Right cardiac atrium (tissue), 5 donors: ENCODE measurements at regions not wholly inside any gene's neighbourhood (a gene's known extent, or its start where the extent isn't known, plus 50 kb on each side); places are given as distances from the start of the nearest gene placed in this dataset.
A peak's percentile ranks its signal among the peaks of the same experiment; 100 is the strongest.
"Not testable (repeated sequence)": the region's sequence is repeated elsewhere in the genome, so short reads cannot be mapped to it uniquely, and the experiment has no call there.

Experiments
- ATAC-seq, 2 donors: fragments of 200-7000 bp; cut with Tn5 transposase; one replicate each; pipeline versions ENCODE4 v1.8.0 to v1.9.1; 2020; ENCODE audit warnings: moderate library complexity in 2 of 2, mild to moderate bottlenecking in 1 of 2
- DNase-seq, 3 donors: peaks; one replicate each; pipeline ENCODE4 v3.0.0-alpha.2; 2020
- H3K27ac ChIP-seq: one replicate; pipeline ENCODE4 v1.5.1; 2013; ENCODE audit warnings: mild to moderate bottlenecking, low read length, control low read depth, moderate library complexity
- H3K27me3 ChIP-seq: one replicate; pipeline ENCODE4 v1.6.1; 2013; ENCODE audit not compliant: control insufficient read depth, insufficient read depth
- H3K4me1 ChIP-seq: one replicate; pipeline ENCODE4 v1.6.1; 2013; ENCODE audit warnings: low read length; ENCODE audit not compliant: control insufficient read depth, insufficient read depth
- H3K4me3 ChIP-seq: one replicate; pipeline ENCODE4 v1.5.1; 2013; ENCODE audit warnings: low read length, control low read depth
- H3K9me3 ChIP-seq: one replicate; pipeline ENCODE4 v1.6.1; 2013; ENCODE audit warnings: low read length; ENCODE audit not compliant: control insufficient read depth
- WGBS: extraction: QIAGEN DNeasy Blood & Tissue Kit; methylation state at CpG from one replicate; pipeline ENCODE4 v1.1.7; 2013; 5-methylcytosine and 5-hydroxymethylcytosine counted together
- intact Hi-C, 4 donors: fragments of 100-400 bp; cut with DNase I; formaldehyde crosslinking; loops; one replicate each; pipeline versions ENCODE4 v1.11.0 to v1.14.0; 2022 to 2023
- donor health status: healthy with polysubstance abuse.
- donor health status: DM: no; HTN: yes; CAD: no.
- donor health status: DM: no; HTN: no; CAD: no.
- donor health status: DM: no; HTN: yes; CAD: no; lungs with severe emphysema.
- donor health status: DM: yes; HTN: yes; CAD: no.

DNA sequence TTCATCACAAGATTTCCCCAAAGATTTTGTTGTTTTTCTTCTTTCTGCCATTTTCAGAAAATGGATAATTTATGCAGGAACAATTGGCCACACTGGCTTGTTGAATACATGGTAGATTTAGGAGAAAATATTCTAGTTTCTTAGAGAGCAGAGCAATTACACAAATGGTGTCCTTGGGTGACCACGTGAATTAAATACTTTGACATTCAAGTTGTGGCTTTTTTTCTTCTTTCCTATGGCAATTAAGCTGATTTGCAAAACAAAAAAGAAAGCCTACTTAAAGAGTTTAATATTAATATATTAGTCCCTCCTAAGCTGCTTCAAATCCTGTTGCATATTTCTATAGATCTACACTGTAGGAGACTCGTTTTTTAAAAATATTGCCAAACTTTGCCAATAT lies 133.0 kb upstream of the HTR2C start:
- Histone ChIP-seq H3K27ac (no peak overlapping the region), H3K27me3 (no peaks in the 10 kb centered on the region), H3K4me3 (no peak overlapping the region), H3K9me3 (no peaks in the 10 kb centered on the region), H3K4me1 (no peaks in the 10 kb centered on the region)
- no peak for ATAC-seq
- 42% methylated on average over 2 of the region's 2 CpGs for WGBS
- intact Hi-C loops = no loop called here
- DNase-seq = no peak

- intact Hi-C loops = no loop called here
- Histone ChIP-seq H3K27me3 (no peaks in the 10 kb centered on the region), H3K4me1 (no peaks in the 10 kb centered on the region), H3K27ac (no peak overlapping the region), H3K4me3 (no peak overlapping the region), H3K9me3 (no peaks in the 10 kb centered on the region)
- ATAC-seq (no peak), DNase-seq (no peak)
- WGBS = 44% methylated on average over 1 of the region's 1 CpG
Observed at GRCh38 chrX:114451397-114451796, 132.5 kb upstream of the HTR2C start.

GRCh38 chrX:114462266-114462665 lies 121.6 kb upstream of the HTR2C start:
- intact Hi-C loops = no loop called here
- DNase-seq (no peak), ATAC-seq (no peak)
- Histone ChIP-seq H3K9me3 (no peaks in the 10 kb centered on the region), H3K4me3 (no peak overlapping the region), H3K27ac (no peak overlapping the region), H3K4me1 (no peaks in the 10 kb centered on the region), H3K27me3 (no peaks in the 10 kb centered on the region)

DNA sequence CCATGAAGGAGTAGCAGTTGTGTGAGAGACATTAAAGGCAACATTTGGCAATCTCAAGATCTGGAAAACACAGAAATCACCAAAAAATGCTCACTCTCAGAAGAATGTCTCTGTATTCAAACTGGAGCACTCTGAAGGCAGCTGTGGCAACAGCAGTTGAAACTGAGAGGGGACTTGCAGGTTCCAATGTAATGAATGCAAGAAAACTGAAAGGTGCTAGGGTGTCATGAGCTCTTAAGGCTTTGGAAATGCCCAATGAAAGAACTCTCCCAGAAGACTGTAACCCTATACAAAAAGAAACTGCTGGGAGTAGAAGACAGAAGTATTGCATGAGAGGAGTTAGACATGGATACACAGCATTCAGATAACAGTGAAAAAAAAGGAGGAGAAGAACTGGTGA lies 118.2 kb upstream of the HTR2C start:
- intact Hi-C loops = no loop called here
- Histone ChIP-seq H3K27me3 (no peaks in the 10 kb centered on the region), H3K27ac (no peak overlapping the region), H3K9me3 (no peaks in the 10 kb centered on the region), H3K4me3 (no peak overlapping the region), H3K4me1 (no peaks in the 10 kb centered on the region)
- no peak for DNase-seq
- ATAC-seq = no peak

GRCh38 chrX:114472008-114472407 lies 111.9 kb upstream of the HTR2C start:
- ATAC-seq, intact Hi-C loops, H3K9me3 ChIP-seq, DNase-seq, H3K4me3 ChIP-seq, H3K27me3 ChIP-seq, H3K27ac ChIP-seq, H3K4me1 ChIP-seq: not testable (repeated sequence)
- 57% methylated on average over 3 of the region's 6 CpGs for WGBS

DNA sequence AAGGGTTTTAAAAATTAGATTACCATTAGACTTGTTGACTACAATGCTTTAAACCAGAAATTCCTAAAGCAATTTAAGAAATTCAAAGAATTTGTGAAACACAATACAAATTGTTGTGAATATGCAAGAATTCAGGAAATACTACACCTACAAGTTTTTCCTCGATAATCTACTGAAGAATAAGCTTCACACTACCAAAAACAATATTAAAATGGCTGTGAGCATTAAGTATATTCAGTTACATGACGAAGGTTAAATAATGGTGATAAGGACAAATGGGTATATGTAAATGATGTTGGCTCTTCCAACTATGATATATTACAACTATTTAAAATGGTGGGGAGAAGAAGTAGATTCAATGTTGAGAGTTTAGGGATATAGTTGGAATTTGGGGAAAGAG lies 111.1 kb upstream of the HTR2C start:
- DNase-seq = no peak
- H3K4me1 ChIP-seq = no peaks in the 10 kb centered on the region
- ATAC-seq = no peak
- H3K27ac ChIP-seq = no peak overlapping the region
- intact Hi-C loops = no loop called here
- no peak overlapping the region for H3K4me3 ChIP-seq
- H3K9me3 ChIP-seq = no peaks in the 10 kb centered on the region
- H3K27me3 ChIP-seq = no peaks in the 10 kb centered on the region
- WGBS = 30% methylated on average over 2 of the region's 2 CpGs

GRCh38 chrX:114500622-114501021 lies 83.3 kb upstream of the HTR2C start:
- H3K9me3 ChIP-seq = no peaks in the 10 kb centered on the region
- intact Hi-C loops = no loop called here
- H3K27ac ChIP-seq = no peak overlapping the region
- DNase-seq = no peak
- H3K27me3 ChIP-seq = no peaks in the 10 kb centered on the region
- H3K4me1 ChIP-seq = no peaks in the 10 kb centered on the region
- H3K4me3 ChIP-seq = no peak overlapping the region
- WGBS = 82% methylated on average over 1 of the region's 1 CpG
- ATAC-seq = no peak

DNA sequence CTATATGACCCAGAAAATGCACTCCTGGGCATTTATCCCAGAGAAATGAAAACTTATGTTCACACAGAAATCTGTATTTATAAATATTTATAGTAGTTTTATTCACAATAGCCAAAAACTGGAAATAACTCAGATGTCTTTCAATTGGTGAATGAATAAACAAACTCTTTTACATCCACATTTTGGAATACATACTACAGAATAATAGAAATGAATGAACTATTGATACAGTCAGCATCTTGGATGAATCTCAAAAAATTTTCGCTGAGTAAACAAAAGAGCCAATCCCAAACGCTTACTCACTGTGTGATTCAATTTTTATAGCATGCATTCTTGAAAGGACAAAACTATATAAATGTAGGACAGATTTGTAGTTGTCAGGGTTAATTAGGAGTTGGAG lies 75.1 kb upstream of the HTR2C start:
- intact Hi-C loops = no loop called here
- Histone ChIP-seq H3K27me3 (no peaks in the 10 kb centered on the region), H3K9me3 (no peaks in the 10 kb centered on the region), H3K27ac (no peak overlapping the region), H3K4me1 (no peaks in the 10 kb centered on the region), H3K4me3 (no peak overlapping the region)
- WGBS = 73% methylated on average over 2 of the region's 2 CpGs
- ATAC-seq (no peak), DNase-seq (no peak)

GRCh38 chrX:114519524-114519923 lies 64.4 kb upstream of the HTR2C start:
- Histone ChIP-seq H3K4me3 (no peak overlapping the region), H3K9me3 (no peaks in the 10 kb centered on the region), H3K27ac (no peak overlapping the region), H3K4me1 (no peaks in the 10 kb centered on the region), H3K27me3 (no peaks in the 10 kb centered on the region)
- 35% methylated on average over 1 of the region's 1 CpG for WGBS
- no peak for ATAC-seq
- no peak for DNase-seq
- intact Hi-C loops = no loop called here

DNA sequence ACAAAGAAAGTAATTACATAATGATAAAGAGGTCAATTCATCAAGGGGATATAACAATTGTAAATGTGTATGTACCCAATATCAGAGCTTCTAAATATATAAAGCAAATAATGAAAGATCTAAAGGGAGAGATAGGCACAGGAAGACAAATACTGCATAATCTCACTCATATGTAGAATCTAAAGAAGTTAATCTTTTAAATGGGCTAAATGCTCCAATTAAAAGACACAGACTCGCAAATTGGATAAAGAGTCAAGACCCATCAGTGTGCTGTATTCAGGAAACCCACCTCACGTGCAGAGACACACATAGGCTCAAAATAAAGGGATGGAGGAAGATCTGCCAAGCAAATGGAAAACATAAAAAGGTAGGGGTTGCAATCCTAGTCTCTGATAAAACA lies 63.2 kb upstream of the HTR2C start:
- 72% methylated on average over 2 of the region's 2 CpGs for WGBS
- ATAC-seq = not testable (repeated sequence)

DNA sequence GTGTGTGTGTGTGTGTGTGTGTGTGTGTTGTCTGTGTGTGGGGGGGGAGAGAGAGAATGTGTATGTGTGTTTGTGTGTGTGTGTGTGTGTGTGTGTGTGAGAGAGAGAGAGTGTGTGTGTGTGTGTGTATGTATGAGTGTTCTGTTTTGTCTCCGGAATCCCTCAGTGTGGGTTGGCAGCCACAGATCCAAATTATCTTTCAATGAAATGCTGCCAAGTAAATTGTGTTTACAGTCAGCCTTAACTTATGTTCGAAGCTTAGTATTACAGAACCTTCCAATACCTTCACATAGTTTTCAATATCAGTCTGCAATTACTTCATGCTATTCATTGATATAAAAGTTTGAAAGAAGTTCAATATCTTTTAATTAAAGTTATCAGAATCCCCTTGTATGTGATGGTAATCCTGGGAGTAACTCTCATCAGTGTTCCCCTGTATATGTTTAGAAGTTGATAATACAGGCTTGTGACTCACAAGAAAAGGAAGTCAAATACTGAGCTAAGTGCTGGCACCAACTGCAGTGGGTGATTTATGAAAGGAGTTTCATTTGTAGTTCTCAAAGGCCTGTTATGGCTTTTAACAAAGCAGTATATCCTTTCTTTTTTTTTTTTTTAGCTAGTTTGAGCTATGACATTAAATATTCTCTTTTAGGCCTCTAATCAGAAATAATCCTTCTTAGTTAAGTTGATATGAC lies 51.6 kb upstream of the HTR2C start:
- Histone ChIP-seq H3K27ac (no peak overlapping the region), H3K9me3 (no peaks in the 10 kb centered on the region), H3K27me3 (no peaks in the 10 kb centered on the region), H3K4me1 (no peaks in the 10 kb centered on the region), H3K4me3 (no peak overlapping the region)
- ATAC-seq = peak in 1 of 2 donors; percentile 47
- intact Hi-C loops = no loop called here
- WGBS = 13% methylated on average over 2 of the region's 2 CpGs
- DNase-seq = no peak

More for the DNA sequence above, 63.2 kb upstream of the HTR2C start:
- H3K4me3 ChIP-seq, H3K27ac ChIP-seq, H3K27me3 ChIP-seq, DNase-seq, H3K4me1 ChIP-seq, intact Hi-C loops, H3K9me3 ChIP-seq: not testable (repeated sequence)
